AG20443 (cell line): ENCODE measurements at regions not wholly inside any gene's neighbourhood (a gene's known extent, or its start where the extent isn't known, plus 50 kb on each side); places are given as distances from the start of the nearest gene placed in this dataset.
"Not testable (repeated sequence)": the region's sequence is repeated elsewhere in the genome, so short reads cannot be mapped to it uniquely, and the experiment has no call there.

Experiments
- DNase-seq: peaks from one replicate; pipeline ENCODE4 v3.0.0; 2012; ENCODE audit warnings: low spot score, mixed read lengths

- DNase-seq = no peak
These were observed 1258.0 kb upstream of the IGFBP7 start for GRCh38 chr4:58368221-58368620.

- DNase-seq = no peak
These were observed 1250.4 kb upstream of the IGFBP7 start for GRCh38 chr4:58360354-58361133.

- no peak for DNase-seq
These were observed 1249.4 kb upstream of the IGFBP7 start for GRCh38 chr4:58359590-58359989.

GRCh38 chr4:58357947-58358346 is 1247.8 kb upstream of the IGFBP7 start:
- DNase-seq = no peak

- DNase-seq = no peak
These were observed 1214.9 kb upstream of the IGFBP7 start for GRCh38 chr4:58325070-58325469.

GRCh38 chr4:58313444-58313843 is 1203.3 kb upstream of the IGFBP7 start:
- DNase-seq = no peak

GRCh38 chr4:58303456-58303855 is 1193.3 kb upstream of the IGFBP7 start:
- no peak for DNase-seq

GRCh38 chr4:58301376-58301999 is 1191.3 kb upstream of the IGFBP7 start:
- DNase-seq = no peak

- no peak for DNase-seq
These were observed 1176.2 kb upstream of the IGFBP7 start for GRCh38 chr4:58286335-58286734.

- DNase-seq = not testable (repeated sequence)
These were observed 1170.7 kb upstream of the IGFBP7 start for GRCh38 chr4:58280928-58281327.

- DNase-seq = no peak
These were observed 1165.7 kb upstream of the IGFBP7 start for GRCh38 chr4:58275856-58276255.

- no peak for DNase-seq
These were observed 1164.4 kb upstream of the IGFBP7 start for GRCh38 chr4:58274553-58274952.

- no peak for DNase-seq
These were observed 1162.1 kb upstream of the IGFBP7 start for GRCh38 chr4:58272311-58272710.

GRCh38 chr4:58265734-58266133 is 1155.5 kb upstream of the IGFBP7 start:
- DNase-seq = no peak

- no peak for DNase-seq
These were observed 1151.3 kb upstream of the IGFBP7 start for GRCh38 chr4:58261526-58261925.

GRCh38 chr4:58254291-58254690 is 1144.1 kb upstream of the IGFBP7 start:
- no peak for DNase-seq

- DNase-seq = no peak
These were observed 1142.5 kb upstream of the IGFBP7 start for GRCh38 chr4:58252656-58253055.

- no peak for DNase-seq
These were observed 1137.6 kb upstream of the IGFBP7 start for GRCh38 chr4:58247792-58248191.

GRCh38 chr4:58225460-58225859 is 1115.3 kb upstream of the IGFBP7 start:
- no peak for DNase-seq

- DNase-seq = no peak
These were observed 1109.0 kb upstream of the IGFBP7 start for GRCh38 chr4:58219179-58219578.

GRCh38 chr4:58216461-58216860 is 1106.3 kb upstream of the IGFBP7 start:
- DNase-seq = no peak

GRCh38 chr4:58214376-58214775 is 1104.2 kb upstream of the IGFBP7 start:
- DNase-seq = no peak

- DNase-seq = no peak
These were observed 1099.4 kb upstream of the IGFBP7 start for GRCh38 chr4:58209551-58209950.

- no peak for DNase-seq
These were observed 1098.8 kb upstream of the IGFBP7 start for GRCh38 chr4:58209001-58209400.
